ENCODE measurements at regions not wholly inside any gene's neighbourhood (a gene's known extent, or its start where the extent isn't known, plus 50 kb on each side); places are given as distances from the start of the nearest gene placed in this dataset.

DNA sequence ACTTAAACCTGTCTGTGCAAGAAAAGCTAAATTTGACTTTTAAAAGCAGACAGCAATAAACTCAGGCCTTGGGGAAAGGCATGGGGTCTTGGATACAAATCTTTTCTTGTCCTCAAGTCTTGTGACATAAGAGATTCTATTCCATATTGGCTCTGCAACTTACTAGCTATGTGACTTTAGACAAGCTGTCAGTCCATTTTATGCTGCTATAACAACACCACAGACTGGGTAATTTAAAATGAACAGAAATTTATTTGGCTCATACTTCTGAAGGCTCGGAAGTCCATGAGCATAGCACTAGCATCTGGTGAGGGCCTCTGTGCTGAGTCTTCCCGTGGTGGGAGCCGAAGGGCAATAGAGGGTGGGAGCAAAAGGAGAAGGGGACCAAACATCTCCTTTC lies 246.0 kb upstream of the MOCS1 start:
- no peak for TF ChIP-seq GATA2 (IDR thresholded peaks at IDR 0.05; ENCODE audit: low read depth, low read length)
- TF ChIP-seq GATA3 (IDR thresholded peaks at IDR 0.05; ENCODE audit: low read depth, low read length) = no peak

DNA sequence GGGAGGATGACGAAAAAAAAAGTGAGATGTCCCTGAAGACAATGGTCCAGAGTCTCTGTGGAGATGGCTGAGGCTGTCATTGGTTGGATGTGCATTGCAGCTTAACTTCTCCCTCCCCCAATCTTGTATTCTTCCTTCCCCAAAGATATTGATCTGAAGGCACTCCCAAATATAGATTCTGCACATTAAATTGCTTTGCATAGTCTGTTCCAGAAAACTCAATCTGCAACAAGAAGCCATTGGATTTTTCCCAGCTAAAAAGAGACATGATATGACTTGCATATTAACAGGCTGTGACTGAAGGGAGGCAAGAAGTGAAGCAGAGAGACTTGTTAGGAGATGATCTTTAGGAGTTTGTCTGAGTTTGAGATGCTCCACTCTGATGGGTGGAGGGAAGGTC lies 245.2 kb upstream of the MOCS1 start:
- TF ChIP-seq GATA2 (IDR thresholded peaks at IDR 0.05; ENCODE audit: low read depth, low read length) (no peak), GATA3 (IDR thresholded peaks at IDR 0.05; ENCODE audit: low read depth, low read length) (no peak)

DNA sequence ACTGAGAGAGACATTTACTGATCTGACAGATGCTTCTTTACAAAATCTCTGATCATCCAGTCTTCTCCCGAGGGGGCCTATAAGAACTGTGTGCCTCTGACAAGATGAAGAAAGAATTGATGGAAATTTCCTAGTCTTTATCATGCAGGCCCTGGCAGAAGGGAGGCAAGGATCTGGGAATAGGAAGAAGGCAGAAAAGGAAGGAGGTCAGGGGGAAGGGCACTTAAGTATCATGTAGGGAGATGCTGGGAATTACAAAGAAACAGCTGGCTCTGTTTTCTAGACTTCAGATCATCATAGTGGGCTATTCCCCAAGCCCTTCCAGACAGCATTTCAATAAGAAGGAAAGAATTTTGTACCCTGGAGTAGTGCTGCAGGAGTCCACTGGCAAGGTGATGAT lies 243.3 kb upstream of the MOCS1 start:
- no peak for TF ChIP-seq GATA2 (IDR thresholded peaks at IDR 0.05; ENCODE audit: low read depth, low read length)
- no peak for TF ChIP-seq GATA3 (IDR thresholded peaks at IDR 0.05; ENCODE audit: low read depth, low read length)

DNA sequence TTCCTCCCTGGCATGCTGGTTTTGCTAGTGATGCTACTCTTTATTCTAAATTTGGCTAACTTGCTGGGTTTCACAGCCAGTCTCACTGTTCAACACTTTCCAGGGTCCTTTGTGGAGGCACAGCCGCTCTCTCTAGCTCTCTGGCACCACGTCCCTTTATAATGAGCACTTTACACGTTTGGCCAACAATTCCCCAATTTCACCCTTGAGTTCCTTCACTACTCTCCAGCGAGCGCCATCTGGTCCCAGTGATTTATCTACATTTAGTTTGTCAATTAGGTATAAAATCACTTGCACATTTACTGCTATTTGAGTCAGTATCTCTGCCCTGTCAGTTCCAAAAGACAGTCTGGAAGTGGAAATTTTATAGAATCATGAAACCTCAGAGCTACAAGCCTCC lies 241.9 kb upstream of the MOCS1 start:
- no peak for TF ChIP-seq GATA2 (IDR thresholded peaks at IDR 0.05; ENCODE audit: low read depth, low read length)
- no peak for TF ChIP-seq GATA3 (IDR thresholded peaks at IDR 0.05; ENCODE audit: low read depth, low read length)

DNA sequence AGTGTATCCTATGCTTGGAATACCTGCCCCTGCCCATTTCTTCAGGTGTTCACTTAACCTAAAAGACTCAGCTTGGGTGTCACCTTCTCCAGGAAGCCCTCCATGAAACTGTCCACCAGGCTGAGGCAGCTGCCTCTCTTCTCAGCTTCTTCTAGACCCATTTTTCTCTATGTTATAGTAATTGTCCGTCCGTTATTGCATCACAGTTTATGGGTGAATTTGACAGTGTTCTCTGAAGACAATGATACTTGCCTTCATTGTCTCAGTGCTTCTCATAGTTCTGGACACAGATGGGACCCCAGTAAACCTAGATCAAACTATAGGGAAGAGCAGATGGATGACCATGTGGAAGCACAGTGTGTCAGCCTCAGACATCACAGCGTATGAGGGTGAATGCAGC lies 238.0 kb upstream of the MOCS1 start:
- no peak for TF ChIP-seq GATA2 (IDR thresholded peaks at IDR 0.05; ENCODE audit: low read depth, low read length)
- TF ChIP-seq GATA3 (IDR thresholded peaks at IDR 0.05; ENCODE audit: low read depth, low read length) = no peak

DNA sequence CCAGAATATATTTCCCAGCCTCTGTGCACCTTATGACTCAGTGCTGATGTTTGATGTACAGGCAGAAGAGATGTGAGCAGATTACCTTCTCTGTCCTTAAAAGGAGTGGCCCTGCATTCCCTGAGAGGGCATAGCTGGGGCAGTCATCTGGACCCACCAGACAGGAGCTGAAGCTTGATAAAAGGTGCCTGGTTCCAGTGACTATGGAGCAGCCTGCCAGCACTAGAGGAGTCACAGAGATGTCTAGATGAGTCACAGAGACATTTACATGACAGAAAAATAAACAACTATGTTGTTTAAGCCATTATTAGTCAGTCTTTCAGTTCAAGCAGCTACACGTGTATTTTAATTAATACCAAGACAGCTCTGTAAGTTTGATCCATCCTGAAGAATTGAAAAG lies 237.1 kb upstream of the MOCS1 start:
- TF ChIP-seq GATA2 (IDR thresholded peaks at IDR 0.05; ENCODE audit: low read depth, low read length) (no peak), GATA3 (IDR thresholded peaks at IDR 0.05; ENCODE audit: low read depth, low read length) (no peak)

DNA sequence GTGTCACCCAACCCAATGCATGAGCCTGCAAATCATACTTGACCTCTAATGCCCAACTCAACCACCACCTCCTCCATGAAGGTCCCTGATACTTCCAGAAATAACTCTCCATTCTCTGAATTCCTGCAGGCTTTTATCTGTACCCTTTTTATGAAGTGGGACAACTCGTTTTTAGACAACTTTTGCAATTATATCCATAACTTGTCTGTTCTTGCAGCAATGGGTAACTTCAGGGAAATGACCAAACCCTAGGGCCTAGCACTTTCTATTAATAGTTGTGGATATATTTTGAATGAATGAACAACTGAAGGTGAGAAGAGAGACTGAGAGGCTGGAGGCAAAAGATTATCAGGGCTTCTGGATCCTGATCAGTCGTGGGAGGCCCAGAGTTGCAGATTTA lies 236.6 kb upstream of the MOCS1 start:
- no peak for TF ChIP-seq GATA3 (IDR thresholded peaks at IDR 0.05; ENCODE audit: low read depth, low read length)

DNA sequence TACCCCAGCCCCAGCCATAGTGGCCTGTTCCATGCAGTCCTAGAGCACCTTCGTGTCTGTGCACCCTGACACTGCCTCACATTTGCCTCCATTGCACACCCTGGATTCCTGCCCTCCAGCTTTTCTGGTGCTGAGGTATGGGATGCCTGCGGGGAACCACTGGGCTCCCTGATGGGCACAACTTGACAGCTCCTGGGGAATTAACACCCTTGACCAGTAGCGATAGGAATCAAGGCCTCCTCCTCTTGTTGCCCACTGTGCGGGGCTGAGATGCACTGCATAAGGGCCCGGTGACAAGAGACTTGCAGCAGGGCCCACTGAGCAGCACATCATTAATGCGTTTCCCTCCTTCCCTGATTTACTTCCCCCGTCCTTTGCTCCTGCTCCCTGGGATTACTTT lies 235.6 kb upstream of the MOCS1 start:
- TF ChIP-seq GATA3 (IDR thresholded peaks at IDR 0.05; ENCODE audit: low read depth, low read length) (no peak), GATA2 (IDR thresholded peaks at IDR 0.05; ENCODE audit: low read depth, low read length) (no peak)

DNA sequence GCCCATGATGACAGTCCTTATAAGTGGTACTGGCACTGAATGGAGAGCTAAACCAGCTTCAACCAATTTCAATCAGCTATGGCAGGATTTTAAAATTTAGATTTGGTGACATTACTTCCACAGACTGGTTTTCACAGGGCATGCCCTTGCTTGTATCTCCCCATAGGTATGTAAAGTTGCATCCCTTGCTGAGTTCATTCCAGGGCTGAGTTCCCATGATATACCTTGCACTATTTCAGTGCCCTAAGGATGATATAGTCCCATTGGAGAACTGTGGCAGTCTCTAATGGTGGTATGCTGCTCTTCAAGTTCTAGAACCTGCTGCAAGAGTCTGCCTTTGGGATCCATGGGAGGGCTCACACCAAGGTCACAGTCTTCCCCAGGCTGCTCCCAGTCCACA lies 232.7 kb upstream of the MOCS1 start:
- no peak for TF ChIP-seq GATA2 (IDR thresholded peaks at IDR 0.05; ENCODE audit: low read depth, low read length)
- no peak for TF ChIP-seq GATA3 (IDR thresholded peaks at IDR 0.05; ENCODE audit: low read depth, low read length)

DNA sequence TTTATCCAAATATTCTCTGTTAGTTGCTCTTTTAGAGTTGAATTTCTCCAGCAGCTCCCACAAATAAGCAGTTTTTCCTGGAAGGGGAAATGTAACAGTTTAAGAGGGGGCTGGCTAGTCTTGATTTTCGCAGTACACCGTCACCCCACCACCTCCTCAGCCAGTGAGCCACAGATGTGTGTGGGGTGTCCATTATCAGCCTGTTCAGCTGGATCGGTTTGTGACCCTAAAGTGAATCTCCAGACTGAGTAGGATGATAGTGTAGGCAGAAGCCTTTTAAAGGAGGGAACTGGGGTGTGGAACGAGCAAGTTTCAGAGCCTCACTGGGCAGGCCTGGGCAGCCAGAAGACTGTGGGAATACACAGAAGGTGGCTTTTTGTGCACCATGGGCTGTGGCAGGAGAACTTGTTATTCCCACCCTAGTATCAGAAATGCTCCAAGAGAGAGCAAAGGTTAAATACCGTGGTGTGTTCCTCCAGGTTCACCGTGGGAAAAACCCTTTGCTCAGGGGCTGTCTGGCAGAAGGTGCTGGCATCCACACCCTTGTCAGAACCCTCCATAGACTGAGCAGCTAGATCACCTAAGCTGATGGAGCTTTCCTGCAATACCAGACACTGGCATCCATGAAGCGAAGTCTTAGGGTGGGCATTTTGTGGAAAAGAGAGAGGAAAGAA lies 230.9 kb upstream of the MOCS1 start:
- no peak for TF ChIP-seq GATA2 (IDR thresholded peaks at IDR 0.05; ENCODE audit: low read depth, low read length)
- no peak for TF ChIP-seq GATA3 (IDR thresholded peaks at IDR 0.05; ENCODE audit: low read depth, low read length)

DNA sequence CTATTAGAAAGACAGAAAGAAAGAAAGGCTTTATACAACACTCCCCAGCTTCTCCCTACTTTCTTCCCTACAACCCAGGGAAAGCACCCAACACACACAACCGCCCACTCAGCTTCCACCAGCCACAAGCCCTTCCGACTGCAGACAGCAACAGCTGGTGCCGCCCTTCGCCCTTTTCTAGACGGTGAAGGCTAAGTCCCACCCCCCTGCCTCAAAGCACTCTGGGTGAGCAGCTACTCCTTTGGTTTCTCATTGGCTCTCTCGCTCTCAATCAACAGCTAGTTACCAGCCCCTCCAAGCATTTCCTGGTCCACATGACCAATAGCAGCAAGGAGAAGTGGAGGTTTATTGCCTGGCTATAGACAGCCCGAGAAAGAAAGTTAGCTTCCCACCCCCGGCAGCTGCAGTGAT lies 230.1 kb upstream of the MOCS1 start:
- no peak for TF ChIP-seq GATA3 (IDR thresholded peaks at IDR 0.05; ENCODE audit: low read depth, low read length)
- no peak for TF ChIP-seq GATA2 (IDR thresholded peaks at IDR 0.05; ENCODE audit: low read depth, low read length)

DNA sequence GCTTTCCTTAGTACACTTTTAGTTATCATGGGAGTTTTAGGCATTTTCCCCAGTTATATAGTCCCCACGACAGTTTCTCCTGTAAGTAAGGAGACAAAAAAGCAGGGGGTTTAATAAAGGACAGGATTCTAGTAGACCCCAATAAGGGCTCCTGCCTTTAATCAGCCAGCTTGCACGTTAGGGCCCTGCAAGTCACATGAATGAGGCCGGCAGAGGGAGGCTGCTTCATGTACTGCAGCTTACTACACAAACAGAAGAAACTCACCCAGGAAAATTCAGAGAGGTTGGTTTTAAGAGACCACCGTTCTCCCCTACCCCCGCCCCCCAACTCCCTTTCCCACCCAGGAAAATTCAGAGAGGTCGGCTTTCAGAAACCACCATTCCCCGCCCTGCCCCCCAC lies 229.7 kb upstream of the MOCS1 start:
- TF ChIP-seq GATA2 (IDR thresholded peaks at IDR 0.05; ENCODE audit: low read depth, low read length) (no peak), GATA3 (IDR thresholded peaks at IDR 0.05; ENCODE audit: low read depth, low read length) (no peak)

DNA sequence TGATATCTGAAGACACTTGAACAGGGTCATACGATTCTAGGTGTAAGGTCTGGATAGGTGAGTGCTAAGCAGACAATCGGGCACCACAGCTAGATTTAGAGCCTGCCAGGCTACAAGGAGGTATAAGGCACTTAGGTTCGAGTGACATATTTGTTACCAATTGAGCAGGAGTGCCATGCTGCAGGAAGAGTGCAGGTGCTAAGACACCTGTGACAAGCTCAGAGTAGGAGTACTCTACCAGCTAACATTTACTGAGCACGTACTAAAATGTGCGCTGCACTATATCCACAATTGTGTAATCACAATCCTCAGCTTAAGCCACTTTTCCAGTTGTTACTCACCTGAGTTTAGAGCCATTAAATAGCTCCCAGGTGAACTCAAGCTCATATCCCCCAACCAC lies 227.8 kb upstream of the MOCS1 start:
- TF ChIP-seq GATA3 (IDR thresholded peaks at IDR 0.05; ENCODE audit: low read depth, low read length) (no peak), GATA2 (IDR thresholded peaks at IDR 0.05; ENCODE audit: low read depth, low read length) (no peak)

DNA sequence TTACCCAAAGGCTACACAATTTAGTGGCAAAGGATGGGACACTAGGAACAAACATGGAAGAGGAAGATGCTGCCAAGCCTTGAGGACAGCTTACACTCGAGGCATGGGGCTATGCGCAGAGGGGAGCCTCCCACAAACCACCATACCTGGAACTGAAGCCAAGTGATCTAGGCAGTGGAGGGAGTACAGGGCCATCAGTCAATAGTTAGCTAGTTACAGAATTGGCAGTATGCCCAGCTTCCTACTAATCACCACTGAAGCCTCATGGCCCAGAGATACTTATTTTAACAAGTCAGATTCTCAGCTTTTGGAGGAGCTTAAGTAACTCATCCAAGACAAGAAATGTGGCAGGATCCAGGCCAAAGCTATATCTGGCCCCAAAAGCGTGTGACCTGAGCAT lies 226.6 kb upstream of the MOCS1 start:
- TF ChIP-seq GATA3 (IDR thresholded peaks at IDR 0.05; ENCODE audit: low read depth, low read length) (no peak), GATA2 (IDR thresholded peaks at IDR 0.05; ENCODE audit: low read depth, low read length) (no peak)

DNA sequence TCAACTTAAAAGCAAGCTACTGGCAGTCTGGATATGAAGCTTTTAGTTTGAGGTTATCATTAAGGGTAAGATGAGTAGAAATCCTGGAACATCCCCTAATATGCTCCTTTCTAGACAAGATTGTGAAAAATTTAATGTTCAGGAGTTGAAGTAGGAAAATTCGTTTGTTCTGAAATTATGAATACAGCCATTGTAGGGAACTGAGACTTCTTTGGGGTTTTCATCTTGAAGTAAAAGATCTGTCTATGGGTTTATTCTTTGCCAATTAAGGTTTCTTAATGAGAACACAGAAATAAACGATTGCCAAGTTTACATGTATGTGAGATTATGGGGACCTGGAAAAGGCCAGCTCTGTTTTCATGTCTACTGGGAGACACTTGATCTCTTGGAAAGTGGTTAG lies 225.6 kb upstream of the MOCS1 start:
- TF ChIP-seq GATA2 (IDR thresholded peaks at IDR 0.05; ENCODE audit: low read depth, low read length) (no peak), GATA3 (IDR thresholded peaks at IDR 0.05; ENCODE audit: low read depth, low read length) (no peak)

All from SH-SY5Y (cell line).